ENCODE measurements at regions not wholly inside any gene's neighbourhood (a gene's known extent, or its start where the extent isn't known, plus 50 kb on each side); places are given as distances from the start of the nearest gene placed in this dataset.
"Not testable (repeated sequence)": the region's sequence is repeated elsewhere in the genome, so short reads cannot be mapped to it uniquely, and the experiment has no call there.

DNA sequence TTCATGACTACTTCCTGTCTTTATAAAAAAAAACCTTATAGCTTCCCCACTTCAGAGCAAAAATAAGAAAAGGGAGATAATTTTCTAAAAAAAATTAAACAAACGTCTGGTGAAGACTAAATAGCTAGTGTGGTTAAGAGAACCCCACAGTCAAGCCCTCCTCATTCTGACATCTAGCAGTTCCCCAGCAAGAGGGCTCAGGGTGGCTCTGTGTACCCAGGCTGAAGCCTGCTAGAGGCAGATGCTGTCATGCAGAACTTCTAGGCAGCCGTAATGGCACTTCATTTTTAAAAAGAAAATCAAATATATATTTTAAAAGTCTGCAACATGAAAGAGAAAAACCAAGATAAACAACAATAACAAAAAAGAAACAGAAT, 223.1 kb upstream of the KLF14 start:
- Mint-ChIP-seq H3K27me3 (ENCODE audit: low read depth) (no peaks in the 10 kb centered on the region), H3K27ac (no peak overlapping the region), H3K36me3 (peaks cover 22% of the 10 kb centered on the region), H3K4me3 (no peak overlapping the region), H3K9me3 (peaks cover 16% of the 10 kb centered on the region), H3K4me1 (peaks cover 23% of the 10 kb centered on the region)
- DNase-seq (ENCODE audit: low spot score), result no peak
- POLR2A ChIA-PET, result no interaction called here
- no peak for ATAC-seq
- CTCF ChIA-PET, result interaction anchor here (1.4 kb wide), 1 partner anchor 60 kb away, joined by 5 read pairs; no protein-coding TSS in a partner anchor
- TF ChIP-seq, protein P1, sequence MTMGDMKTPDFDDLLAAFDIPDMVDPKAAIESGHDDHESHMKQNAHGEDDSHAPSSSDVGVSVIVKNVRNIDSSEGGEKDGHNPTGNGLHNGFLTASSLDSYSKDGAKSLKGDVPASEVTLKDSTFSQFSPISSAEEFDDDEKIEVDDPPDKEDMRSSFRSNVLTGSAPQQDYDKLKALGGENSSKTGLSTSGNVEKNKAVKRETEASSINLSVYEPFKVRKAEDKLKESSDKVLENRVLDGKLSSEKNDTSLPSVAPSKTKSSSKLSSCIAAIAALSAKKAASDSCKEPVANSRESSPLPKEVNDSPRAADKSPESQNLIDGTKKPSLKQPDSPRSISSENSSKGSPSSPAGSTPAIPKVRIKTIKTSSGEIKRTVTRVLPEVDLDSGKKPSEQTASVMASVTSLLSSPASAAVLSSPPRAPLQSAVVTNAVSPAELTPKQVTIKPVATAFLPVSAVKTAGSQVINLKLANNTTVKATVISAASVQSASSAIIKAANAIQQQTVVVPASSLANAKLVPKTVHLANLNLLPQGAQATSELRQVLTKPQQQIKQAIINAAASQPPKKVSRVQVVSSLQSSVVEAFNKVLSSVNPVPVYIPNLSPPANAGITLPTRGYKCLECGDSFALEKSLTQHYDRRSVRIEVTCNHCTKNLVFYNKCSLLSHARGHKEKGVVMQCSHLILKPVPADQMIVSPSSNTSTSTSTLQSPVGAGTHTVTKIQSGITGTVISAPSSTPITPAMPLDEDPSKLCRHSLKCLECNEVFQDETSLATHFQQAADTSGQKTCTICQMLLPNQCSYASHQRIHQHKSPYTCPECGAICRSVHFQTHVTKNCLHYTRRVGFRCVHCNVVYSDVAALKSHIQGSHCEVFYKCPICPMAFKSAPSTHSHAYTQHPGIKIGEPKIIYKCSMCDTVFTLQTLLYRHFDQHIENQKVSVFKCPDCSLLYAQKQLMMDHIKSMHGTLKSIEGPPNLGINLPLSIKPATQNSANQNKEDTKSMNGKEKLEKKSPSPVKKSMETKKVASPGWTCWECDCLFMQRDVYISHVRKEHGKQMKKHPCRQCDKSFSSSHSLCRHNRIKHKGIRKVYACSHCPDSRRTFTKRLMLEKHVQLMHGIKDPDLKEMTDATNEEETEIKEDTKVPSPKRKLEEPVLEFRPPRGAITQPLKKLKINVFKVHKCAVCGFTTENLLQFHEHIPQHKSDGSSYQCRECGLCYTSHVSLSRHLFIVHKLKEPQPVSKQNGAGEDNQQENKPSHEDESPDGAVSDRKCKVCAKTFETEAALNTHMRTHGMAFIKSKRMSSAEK (CRISPR knock-in tag; IDR thresholded peaks at IDR 0.05; ENCODE audit: borderline replicate concordance), result no peak
- TF ChIP-seq ESRRA (CRISPR knock-in tag; IDR thresholded peaks at IDR 0.05; ENCODE audit: borderline replicate concordance) (no peak), RORB (CRISPR knock-in tag; IDR thresholded peaks at IDR 0.05) (no peak), ZNF219 (CRISPR knock-in tag; IDR thresholded peaks at IDR 0.05; ENCODE audit: borderline replicate concordance) (no peak), USF2 (CRISPR knock-in tag; IDR thresholded peaks at IDR 0.05) (no peak), ZNF121 (CRISPR knock-in tag; IDR thresholded peaks at IDR 0.05) (no peak), NFE2L1 (CRISPR knock-in tag; IDR thresholded peaks at IDR 0.05) (no peak), TEAD1 (CRISPR knock-in tag; IDR thresholded peaks at IDR 0.05) (no peak), ZNF138 (CRISPR knock-in tag; conservative IDR thresholded peaks at IDR 0.05) (no peak), MXD4 (CRISPR knock-in tag; IDR thresholded peaks at IDR 0.05; ENCODE audit: borderline replicate concordance) (no peak), PREB (CRISPR knock-in tag; IDR thresholded peaks at IDR 0.05; ENCODE audit: borderline replicate concordance) (no peak)
- TF ChIP-seq, protein P2, sequence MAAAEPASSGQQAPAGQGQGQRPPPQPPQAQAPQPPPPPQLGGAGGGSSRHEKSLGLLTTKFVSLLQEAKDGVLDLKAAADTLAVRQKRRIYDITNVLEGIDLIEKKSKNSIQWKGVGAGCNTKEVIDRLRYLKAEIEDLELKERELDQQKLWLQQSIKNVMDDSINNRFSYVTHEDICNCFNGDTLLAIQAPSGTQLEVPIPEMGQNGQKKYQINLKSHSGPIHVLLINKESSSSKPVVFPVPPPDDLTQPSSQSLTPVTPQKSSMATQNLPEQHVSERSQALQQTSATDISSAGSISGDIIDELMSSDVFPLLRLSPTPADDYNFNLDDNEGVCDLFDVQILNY (CRISPR knock-in tag; IDR thresholded peaks at IDR 0.05), result no peak

DNA sequence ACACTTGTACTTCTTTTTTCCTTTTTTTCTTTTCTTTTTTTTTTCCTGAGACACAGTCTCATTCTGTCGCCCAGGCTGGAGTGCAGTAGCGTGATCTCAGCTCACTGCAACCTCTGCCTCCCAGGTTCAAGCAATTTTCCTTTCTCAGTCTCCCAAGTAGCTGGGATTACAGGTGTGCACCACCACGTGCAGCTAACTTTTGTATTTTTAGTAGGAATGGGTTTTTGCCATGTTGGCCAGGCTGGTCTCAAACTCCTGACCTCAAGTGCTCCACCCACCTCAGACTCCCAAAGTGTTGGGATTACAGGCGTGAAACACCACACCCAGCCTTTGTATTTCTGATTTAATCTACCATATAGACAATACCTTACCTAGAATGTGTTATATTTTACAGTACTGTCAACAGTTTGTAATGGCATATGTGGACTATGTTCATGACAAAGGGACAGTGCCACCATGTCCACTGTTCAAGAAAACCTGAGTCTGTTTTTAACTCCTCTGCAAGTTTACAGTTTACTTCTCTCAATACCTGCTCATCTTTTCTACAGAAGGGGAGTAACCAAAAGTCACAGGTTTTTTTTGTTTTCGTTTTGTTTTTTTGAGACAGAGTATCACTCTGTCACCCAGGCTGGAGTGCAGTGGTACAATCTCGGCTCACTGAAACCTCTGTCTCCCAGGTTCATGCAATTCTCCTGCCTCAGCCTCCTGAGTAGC, 223.9 kb upstream of the KLF14 start:
- H3K27me3 Mint-ChIP-seq (ENCODE audit: low read depth); ATAC-seq; H3K4me3 Mint-ChIP-seq; H3K27ac Mint-ChIP-seq; DNase-seq (ENCODE audit: low spot score); POLR2A ChIA-PET: not testable (repeated sequence)
- H3K4me1 Mint-ChIP-seq, result peaks cover 16% of the 10 kb centered on the region
- CTCF ChIA-PET, result interaction anchor here (1.4 kb wide), 1 partner anchor 61 kb away, joined by 5 read pairs; no protein-coding TSS in a partner anchor
- H3K9me3 Mint-ChIP-seq, result peaks cover 16% of the 10 kb centered on the region
- H3K36me3 Mint-ChIP-seq, result peaks cover 22% of the 10 kb centered on the region

GRCh38 chr7:130958846-130959245, 224.8 kb upstream of the KLF14 start:
- H3K36me3 Mint-ChIP-seq, result peaks cover 22% of the 10 kb centered on the region
- H3K4me3 Mint-ChIP-seq, result no peak overlapping the region
- CTCF ChIA-PET, result interaction anchor here (2.1 kb wide), 1 partner anchor 62 kb away, joined by 8 read pairs; no protein-coding TSS in a partner anchor
- H3K9me3 Mint-ChIP-seq, result peaks cover 16% of the 10 kb centered on the region
- POLR2A ChIA-PET, result no interaction called here
- H3K27ac Mint-ChIP-seq, result no peak overlapping the region
- DNase-seq (ENCODE audit: low spot score) (no peak), ATAC-seq (no peak)
- peaks cover 9% of the 10 kb centered on the region for H3K4me1 Mint-ChIP-seq
- no peaks in the 10 kb centered on the region for H3K27me3 Mint-ChIP-seq (ENCODE audit: low read depth)
- TF ChIP-seq NFE2L1 (CRISPR knock-in tag; IDR thresholded peaks at IDR 0.05), result no peak
- no peak for TF ChIP-seq SP1 (CRISPR knock-in tag; conservative IDR thresholded peaks at IDR 0.05)
- TF ChIP-seq ATF1 (CRISPR knock-in tag; IDR thresholded peaks at IDR 0.05), result no peak
- TF ChIP-seq ZNF219 (CRISPR knock-in tag; IDR thresholded peaks at IDR 0.05; ENCODE audit: borderline replicate concordance), result no peak
- TF ChIP-seq, protein P3, sequence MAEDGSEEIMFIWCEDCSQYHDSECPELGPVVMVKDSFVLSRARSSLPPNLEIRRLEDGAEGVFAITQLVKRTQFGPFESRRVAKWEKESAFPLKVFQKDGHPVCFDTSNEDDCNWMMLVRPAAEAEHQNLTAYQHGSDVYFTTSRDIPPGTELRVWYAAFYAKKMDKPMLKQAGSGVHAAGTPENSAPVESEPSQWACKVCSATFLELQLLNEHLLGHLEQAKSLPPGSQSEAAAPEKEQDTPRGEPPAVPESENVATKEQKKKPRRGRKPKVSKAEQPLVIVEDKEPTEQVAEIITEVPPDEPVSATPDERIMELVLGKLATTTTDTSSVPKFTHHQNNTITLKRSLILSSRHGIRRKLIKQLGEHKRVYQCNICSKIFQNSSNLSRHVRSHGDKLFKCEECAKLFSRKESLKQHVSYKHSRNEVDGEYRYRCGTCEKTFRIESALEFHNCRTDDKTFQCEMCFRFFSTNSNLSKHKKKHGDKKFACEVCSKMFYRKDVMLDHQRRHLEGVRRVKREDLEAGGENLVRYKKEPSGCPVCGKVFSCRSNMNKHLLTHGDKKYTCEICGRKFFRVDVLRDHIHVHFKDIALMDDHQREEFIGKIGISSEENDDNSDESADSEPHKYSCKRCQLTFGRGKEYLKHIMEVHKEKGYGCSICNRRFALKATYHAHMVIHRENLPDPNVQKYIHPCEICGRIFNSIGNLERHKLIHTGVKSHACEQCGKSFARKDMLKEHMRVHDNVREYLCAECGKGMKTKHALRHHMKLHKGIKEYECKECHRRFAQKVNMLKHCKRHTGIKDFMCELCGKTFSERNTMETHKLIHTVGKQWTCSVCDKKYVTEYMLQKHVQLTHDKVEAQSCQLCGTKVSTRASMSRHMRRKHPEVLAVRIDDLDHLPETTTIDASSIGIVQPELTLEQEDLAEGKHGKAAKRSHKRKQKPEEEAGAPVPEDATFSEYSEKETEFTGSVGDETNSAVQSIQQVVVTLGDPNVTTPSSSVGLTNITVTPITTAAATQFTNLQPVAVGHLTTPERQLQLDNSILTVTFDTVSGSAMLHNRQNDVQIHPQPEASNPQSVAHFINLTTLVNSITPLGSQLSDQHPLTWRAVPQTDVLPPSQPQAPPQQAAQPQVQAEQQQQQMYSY (CRISPR knock-in tag; IDR thresholded peaks at IDR 0.05), result no peak
- no peak for TF ChIP-seq PREB (CRISPR knock-in tag; IDR thresholded peaks at IDR 0.05; ENCODE audit: borderline replicate concordance)
- no peak for TF ChIP-seq ZNF396 (CRISPR knock-in tag; IDR thresholded peaks at IDR 0.05; ENCODE audit: borderline replicate concordance)
- no peak for TF ChIP-seq IRF2 (CRISPR knock-in tag; IDR thresholded peaks at IDR 0.05; ENCODE audit: borderline replicate concordance, low read depth)
- TF ChIP-seq EMX1 (CRISPR knock-in tag; IDR thresholded peaks at IDR 0.05), result no peak

Data from WTC11 (cell line).